GM23338 (cell line): ENCODE measurements at regions not wholly inside any gene's neighbourhood (a gene's known extent, or its start where the extent isn't known, plus 50 kb on each side); places are given as distances from the start of the nearest gene placed in this dataset.
A peak's percentile ranks its signal among the peaks of the same experiment; 100 is the strongest.

ENCODE experiments used
- ATAC-seq: fragments of 200-7000 bp; cut with Tn5 transposase; 3 replicates; pipeline ENCODE4 v1.9.1; 2020
- DNase-seq: peaks from one replicate; pipeline ENCODE4 v3.0.0-alpha.2; 2015; ENCODE audit warnings: low spot score
- H2AFZ ChIP-seq: fragments of 200-600 bp; sonication (generic); 2 replicates; pipeline ENCODE4 v1.8.0; 2016; ENCODE audit warnings: antibody characterized with exemption, mild to moderate bottlenecking, moderate library complexity
- H3F3A ChIP-seq: fragments of 200-600 bp; sonication (generic); replicated peaks from 2 replicates; pipeline ENCODE4 v1.8.0; 2017; ENCODE audit warnings: antibody characterized with exemption, mixed run types, low read depth
- H3K27ac ChIP-seq: fragments of 200-600 bp; sonication (generic); 2 replicates; pipeline ENCODE4 v1.6.1; 2016; ENCODE audit warnings: low read depth
- H3K27me3 ChIP-seq: fragments of 200-600 bp; sonication (generic); 2 replicates; pipeline ENCODE4 v1.8.0; 2016; ENCODE audit warnings: mild to moderate bottlenecking, mixed run types, moderate library complexity; ENCODE audit not compliant: insufficient read depth
- H3K36me3 ChIP-seq: fragments of 200-600 bp; sonication (generic); 2 replicates; pipeline ENCODE4 v1.8.0; 2016; ENCODE audit warnings: mild to moderate bottlenecking; ENCODE audit not compliant: insufficient read depth
- H3K4me1 ChIP-seq: fragments of 200-600 bp; sonication (generic); 2 replicates; pipeline ENCODE4 v1.8.0; 2016; ENCODE audit warnings: mild to moderate bottlenecking, moderate library complexity; ENCODE audit not compliant: insufficient read depth
- H3K4me2 ChIP-seq: fragments of 200-600 bp; sonication (generic); 2 replicates; pipeline ENCODE4 v1.7.1; 2017; ENCODE audit warnings: mixed run types
- H3K4me3 ChIP-seq: fragments of 200-600 bp; sonication (generic); 2 replicates; pipeline ENCODE4 v1.6.1; 2016; ENCODE audit warnings: mixed run types
- H3K79me2 ChIP-seq: fragments of 200-600 bp; sonication (generic); replicated peaks from 2 replicates; pipeline ENCODE4 v1.8.0; 2017; ENCODE audit warnings: mild to moderate bottlenecking; ENCODE audit not compliant: insufficient read depth
- H3K9me2 ChIP-seq: fragments of 200-600 bp; sonication (generic); 2 replicates; pipeline ENCODE4 v1.8.0; 2017; ENCODE audit not compliant: insufficient read depth
- H4K20me1 ChIP-seq: fragments of 200-600 bp; sonication (generic); replicated peaks from 2 replicates; pipeline ENCODE4 v1.8.0; 2017; ENCODE audit warnings: mild to moderate bottlenecking; ENCODE audit not compliant: insufficient read depth
- H3K27ac Mint-ChIP-seq: 2 replicates; pipeline ENCODE4 v1.8.0; 2020; ENCODE audit warnings: inconsistent platforms, mild to moderate bottlenecking, moderate library complexity, mixed read lengths
- H3K27me3 Mint-ChIP-seq: 3 replicates; pipeline ENCODE4 v1.8.0; 2022; ENCODE audit warnings: low read depth, mild to moderate bottlenecking, moderate library complexity, mixed read lengths, inconsistent platforms; ENCODE audit not compliant: insufficient read depth, poor library complexity
- H3K36me3 Mint-ChIP-seq: 3 replicates; pipeline ENCODE4 v1.8.0; 2021; ENCODE audit warnings: low read depth, mild to moderate bottlenecking, inconsistent platforms, moderate library complexity, mixed read lengths
- H3K4me1 Mint-ChIP-seq: 3 replicates; pipeline ENCODE4 v1.8.0; 2020; ENCODE audit warnings: mild to moderate bottlenecking, inconsistent platforms, mixed read lengths
- H3K4me3 Mint-ChIP-seq: 3 replicates; pipeline ENCODE4 v1.8.0; 2021; ENCODE audit warnings: moderate library complexity, mild to moderate bottlenecking, inconsistent platforms, mixed read lengths
- H3K9me3 Mint-ChIP-seq: 3 replicates; pipeline ENCODE4 v1.8.0; 2020; ENCODE audit warnings: moderate library complexity, mild to moderate bottlenecking, inconsistent platforms, mixed read lengths
- CREB1 ChIP-seq: fragments of 250-450 bp; sonication (Bioruptor Pico); IDR thresholded peaks from 2 replicates; pipeline ENCODE4 v1.5.0; 2020; ENCODE audit warnings: low read depth, mild to moderate bottlenecking, moderate library complexity
- EZH2 ChIP-seq: fragments of 200-600 bp; sonication (generic); IDR thresholded peaks from one replicate; pipeline ENCODE4 v1.8.0; 2017; ENCODE audit warnings: antibody characterized with exemption, mild to moderate bottlenecking, low read depth; ENCODE audit not compliant: unreplicated experiment
- EZH2phosphoT487 ChIP-seq: fragments of 200-600 bp; sonication (generic); IDR thresholded peaks from one replicate; pipeline ENCODE4 v1.8.1; 2018; ENCODE audit warnings: antibody characterized with exemption; ENCODE audit not compliant: unreplicated experiment
- NANOG ChIP-seq: IDR thresholded peaks from 2 replicates; pipeline ENCODE4 v1.6.1; 2016; ENCODE audit warnings: antibody characterized with exemption, borderline replicate concordance
- POLR2AphosphoS5 ChIP-seq: IDR thresholded peaks from 2 replicates; pipeline ENCODE4 v1.6.1; 2016; ENCODE audit warnings: antibody characterized with exemption, low read depth
- STAT1 ChIP-seq: IDR thresholded peaks from one replicate; pipeline ENCODE4 v1.6.1; 2016; ENCODE audit warnings: antibody characterized with exemption; ENCODE audit not compliant: unreplicated experiment
- ZNF114 ChIP-seq: fragments of 250-450 bp; sonication (Bioruptor Pico); IDR thresholded peaks from 2 replicates; pipeline ENCODE4 v1.5.0; 2020; ENCODE audit warnings: mild to moderate bottlenecking, moderate library complexity
- ZNF331 ChIP-seq: fragments of 250-450 bp; sonication (Bioruptor Pico); IDR thresholded peaks from 2 replicates; pipeline ENCODE4 v1.5.0; 2020; ENCODE audit warnings: low read depth, mild to moderate bottlenecking, moderate library complexity
- TF ChIP-seq, protein P1 (sequence below): IDR thresholded peaks from 2 replicates; pipeline ENCODE4 v1.6.1; 2016; ENCODE audit warnings: antibody characterized with exemption
- TF ChIP-seq, protein P2 (sequence below): IDR thresholded peaks from one replicate; pipeline ENCODE4 v1.6.1; 2018; ENCODE audit warnings: antibody characterized with exemption; ENCODE audit not compliant: unreplicated experiment

DNA sequence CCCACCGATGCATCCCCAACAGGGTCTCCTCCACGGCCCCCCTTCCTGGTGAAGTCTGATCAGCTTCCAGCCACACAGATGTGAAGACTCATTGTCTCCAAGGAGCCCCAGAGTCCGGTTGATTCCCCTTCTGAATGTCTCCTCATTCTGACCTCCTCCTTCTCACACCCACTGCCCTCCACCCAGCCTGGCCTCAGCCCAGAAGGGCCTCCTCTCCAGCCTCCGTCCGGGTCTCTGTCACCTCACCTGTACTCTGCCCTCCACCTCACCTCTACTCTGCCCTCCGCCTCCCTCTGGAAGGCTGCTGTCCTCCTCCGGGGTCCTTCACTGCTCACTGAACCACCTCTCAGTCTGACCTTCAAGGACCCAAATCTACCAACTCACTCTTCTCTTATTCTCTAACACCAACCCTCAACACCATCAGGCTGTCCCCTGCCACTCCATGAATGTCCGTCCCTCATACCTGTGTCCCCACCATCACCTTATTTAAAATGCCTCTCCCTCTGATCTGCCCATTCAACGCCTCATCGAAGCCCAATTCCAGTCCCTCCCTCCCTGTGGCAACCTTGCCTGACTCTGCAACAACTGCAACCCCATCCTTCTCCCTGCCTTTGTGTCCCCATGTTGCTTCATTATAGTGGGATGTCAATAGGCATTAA is 201.2 kb downstream of the TOMM20 start:
- Mint-ChIP-seq H3K4me3 (no peak overlapping the region), H3K27me3 (peaks cover 15% of the 10 kb centered on the region), H3K4me1 (peaks cover 28% of the 10 kb centered on the region), H3K9me3 (no peaks in the 10 kb centered on the region), H3K27ac (no peak overlapping the region), H3K36me3 (no peaks in the 10 kb centered on the region)
- Histone ChIP-seq H3K4me1 (peaks cover 4% of the 10 kb centered on the region; the same call in 1 of the 2 replicates), H3K4me3 (no peak overlapping the region), H3K27me3 (no peaks in the 10 kb centered on the region), H3K9me2 (no peaks in the 10 kb centered on the region), H3F3A (no peaks in the 10 kb centered on the region), H2AFZ (no peak overlapping the region), H3K27ac (no peak overlapping the region), H3K36me3 (no peaks in the 10 kb centered on the region), H3K79me2 (no peaks in the 10 kb centered on the region), H3K4me2 (no peak overlapping the region), H4K20me1 (no peaks in the 10 kb centered on the region)
- ATAC-seq (no peak), DNase-seq (no peak)
- TF ChIP-seq EZH2phosphoT487 (no peak), ZNF331 (no peak), CREB1 (CRISPR knock-in tag) (no peak), EZH2 (no peak), STAT1 (no peak), POLR2AphosphoS5 (no peak), NANOG (no peak)
- TF ChIP-seq, protein P1, sequence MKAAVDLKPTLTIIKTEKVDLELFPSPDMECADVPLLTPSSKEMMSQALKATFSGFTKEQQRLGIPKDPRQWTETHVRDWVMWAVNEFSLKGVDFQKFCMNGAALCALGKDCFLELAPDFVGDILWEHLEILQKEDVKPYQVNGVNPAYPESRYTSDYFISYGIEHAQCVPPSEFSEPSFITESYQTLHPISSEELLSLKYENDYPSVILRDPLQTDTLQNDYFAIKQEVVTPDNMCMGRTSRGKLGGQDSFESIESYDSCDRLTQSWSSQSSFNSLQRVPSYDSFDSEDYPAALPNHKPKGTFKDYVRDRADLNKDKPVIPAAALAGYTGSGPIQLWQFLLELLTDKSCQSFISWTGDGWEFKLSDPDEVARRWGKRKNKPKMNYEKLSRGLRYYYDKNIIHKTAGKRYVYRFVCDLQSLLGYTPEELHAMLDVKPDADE: no peak
- TF ChIP-seq, protein P2, sequence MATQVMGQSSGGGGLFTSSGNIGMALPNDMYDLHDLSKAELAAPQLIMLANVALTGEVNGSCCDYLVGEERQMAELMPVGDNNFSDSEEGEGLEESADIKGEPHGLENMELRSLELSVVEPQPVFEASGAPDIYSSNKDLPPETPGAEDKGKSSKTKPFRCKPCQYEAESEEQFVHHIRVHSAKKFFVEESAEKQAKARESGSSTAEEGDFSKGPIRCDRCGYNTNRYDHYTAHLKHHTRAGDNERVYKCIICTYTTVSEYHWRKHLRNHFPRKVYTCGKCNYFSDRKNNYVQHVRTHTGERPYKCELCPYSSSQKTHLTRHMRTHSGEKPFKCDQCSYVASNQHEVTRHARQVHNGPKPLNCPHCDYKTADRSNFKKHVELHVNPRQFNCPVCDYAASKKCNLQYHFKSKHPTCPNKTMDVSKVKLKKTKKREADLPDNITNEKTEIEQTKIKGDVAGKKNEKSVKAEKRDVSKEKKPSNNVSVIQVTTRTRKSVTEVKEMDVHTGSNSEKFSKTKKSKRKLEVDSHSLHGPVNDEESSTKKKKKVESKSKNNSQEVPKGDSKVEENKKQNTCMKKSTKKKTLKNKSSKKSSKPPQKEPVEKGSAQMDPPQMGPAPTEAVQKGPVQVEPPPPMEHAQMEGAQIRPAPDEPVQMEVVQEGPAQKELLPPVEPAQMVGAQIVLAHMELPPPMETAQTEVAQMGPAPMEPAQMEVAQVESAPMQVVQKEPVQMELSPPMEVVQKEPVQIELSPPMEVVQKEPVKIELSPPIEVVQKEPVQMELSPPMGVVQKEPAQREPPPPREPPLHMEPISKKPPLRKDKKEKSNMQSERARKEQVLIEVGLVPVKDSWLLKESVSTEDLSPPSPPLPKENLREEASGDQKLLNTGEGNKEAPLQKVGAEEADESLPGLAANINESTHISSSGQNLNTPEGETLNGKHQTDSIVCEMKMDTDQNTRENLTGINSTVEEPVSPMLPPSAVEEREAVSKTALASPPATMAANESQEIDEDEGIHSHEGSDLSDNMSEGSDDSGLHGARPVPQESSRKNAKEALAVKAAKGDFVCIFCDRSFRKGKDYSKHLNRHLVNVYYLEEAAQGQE: no peak

DNA sequence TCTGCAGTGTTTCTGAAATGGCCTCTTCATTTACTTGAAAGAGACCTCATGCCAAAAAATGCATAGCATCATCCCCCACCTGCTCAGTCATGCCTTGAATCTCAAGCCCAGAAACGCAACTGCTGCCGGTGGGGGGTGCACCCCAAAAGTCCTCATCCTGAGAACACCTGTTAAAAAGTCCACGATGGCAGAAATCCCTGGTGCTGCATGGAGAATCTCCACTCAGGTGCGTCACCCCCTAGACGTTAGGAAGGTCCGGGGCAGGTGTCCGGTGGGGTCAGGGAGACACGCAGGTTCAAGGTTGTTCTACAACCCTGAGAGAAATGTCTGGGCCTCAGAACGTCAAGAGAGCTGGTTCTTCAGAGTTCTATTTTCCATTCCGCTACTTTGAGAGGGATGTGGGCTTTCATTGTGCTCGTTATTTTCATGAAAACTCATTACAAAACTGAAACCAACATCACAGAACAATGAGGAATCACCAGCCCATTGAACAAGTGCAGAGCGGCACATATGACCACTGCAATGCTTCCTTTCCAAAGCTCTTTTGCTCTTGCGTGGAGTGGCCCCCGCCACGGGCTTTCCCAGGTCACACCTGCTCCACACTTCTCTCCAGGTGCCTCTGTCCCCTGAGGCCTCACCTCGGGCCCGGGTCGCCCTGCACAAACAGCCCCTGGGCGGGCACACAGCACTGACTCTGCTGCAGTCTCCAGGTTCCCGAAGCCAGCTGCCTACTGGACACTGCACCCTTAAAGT is 201.9 kb downstream of the TOMM20 start:
- no peak for ATAC-seq
- H3K9me3 Mint-ChIP-seq: no peaks in the 10 kb centered on the region
- Histone ChIP-seq H3K79me2 (no peaks in the 10 kb centered on the region), H3F3A (no peaks in the 10 kb centered on the region), H4K20me1 (no peaks in the 10 kb centered on the region), H3K4me3 (no peak overlapping the region), H3K4me2 (no peak overlapping the region), H3K9me2 (no peaks in the 10 kb centered on the region), H3K27me3 (no peaks in the 10 kb centered on the region), H3K36me3 (no peaks in the 10 kb centered on the region), H2AFZ (peak overlapping the region; percentile 79; the same call in 1 of the 2 replicates), H3K27ac (no peak overlapping the region), H3K4me1 (peaks cover 4% of the 10 kb centered on the region; the same call in 1 of the 2 replicates)
- peaks cover 15% of the 10 kb centered on the region for H3K27me3 Mint-ChIP-seq
- DNase-seq: no peak
- H3K4me1 Mint-ChIP-seq: peaks cover 27% of the 10 kb centered on the region
- H3K36me3 Mint-ChIP-seq: no peaks in the 10 kb centered on the region
- H3K4me3 Mint-ChIP-seq: no peak overlapping the region
- peak overlapping the region; percentile 51; the same call in 1 of the 2 replicates for H3K27ac Mint-ChIP-seq
- TF ChIP-seq NANOG (no peak), STAT1 (no peak), ZNF331 (no peak), EZH2 (no peak), ZNF114 (CRISPR knock-in tag) (no peak), CREB1 (CRISPR knock-in tag) (no peak)
- TF ChIP-seq, protein P2: no peak
- TF ChIP-seq, protein P1: no peak
